ENCODE measurements at regions not wholly inside any gene's neighbourhood (a gene's known extent, or its start where the extent isn't known, plus 50 kb on each side); places are given as distances from the start of the nearest gene placed in this dataset.

GRCh38 chr6:138550346-138550767 lies 51.1 kb upstream of the NHSL1 start:
- H3K36me3 Mint-ChIP-seq = no peaks in the 10 kb centered on the region
- H3K4me1 Mint-ChIP-seq = no peaks in the 10 kb centered on the region
- peaks cover 3% of the 10 kb centered on the region for H3K27me3 Mint-ChIP-seq
- no peak overlapping the region for H3K27ac Mint-ChIP-seq
- H3K4me3 Mint-ChIP-seq = no peak overlapping the region
- H3K9me3 Mint-ChIP-seq = no peaks in the 10 kb centered on the region

DNA sequence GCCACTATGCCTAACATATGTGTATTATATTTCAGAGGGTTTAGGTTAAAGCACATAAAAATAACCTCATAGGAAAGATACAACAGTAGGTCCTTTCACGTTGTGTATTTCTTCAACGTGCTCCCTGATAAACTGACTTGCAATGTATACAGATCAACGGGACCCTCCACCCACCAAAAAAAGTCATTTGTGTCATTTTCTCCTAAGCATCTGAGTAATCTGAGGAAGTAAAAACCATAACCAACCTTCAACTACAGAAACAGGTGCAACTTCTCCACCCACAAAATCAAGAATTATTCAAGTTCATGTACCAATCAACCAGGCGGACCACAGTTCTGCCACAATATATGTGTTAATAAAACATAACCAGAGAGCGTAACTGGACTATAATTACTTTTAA lies 54.9 kb upstream of the NHSL1 start:
- Mint-ChIP-seq H3K27me3 (peaks cover 2% of the 10 kb centered on the region), H3K36me3 (no peaks in the 10 kb centered on the region), H3K9me3 (no peaks in the 10 kb centered on the region), H3K4me1 (no peaks in the 10 kb centered on the region), H3K27ac (no peak overlapping the region), H3K4me3 (no peak overlapping the region)

DNA sequence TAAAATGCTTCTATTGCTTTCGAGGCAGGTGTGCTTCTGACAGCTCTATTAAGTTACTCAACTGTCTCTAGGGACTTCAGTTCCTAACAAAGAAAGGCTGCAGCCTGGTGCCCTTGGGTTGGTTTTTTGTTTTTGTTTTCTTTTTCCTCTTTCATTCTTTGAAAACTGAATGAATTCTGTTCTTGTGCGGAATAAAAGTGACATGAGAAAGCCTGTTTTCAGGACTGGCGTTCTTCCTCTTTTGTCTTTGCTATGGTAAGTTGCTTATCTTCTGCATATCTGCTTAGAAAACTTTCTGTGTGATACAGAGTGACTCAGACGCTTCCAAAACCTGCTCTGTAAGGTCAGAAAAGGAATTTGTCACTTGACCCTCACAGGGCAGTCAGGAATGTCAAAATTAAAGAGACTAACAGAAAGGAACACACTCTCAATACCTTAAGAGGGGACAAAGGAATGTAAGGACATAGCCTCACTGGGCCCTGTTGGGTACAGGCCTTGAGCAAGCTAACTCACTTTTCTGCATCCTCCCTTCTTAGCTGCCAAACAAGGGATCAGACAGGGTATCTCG lies 56.2 kb upstream of the NHSL1 start:
- H3K4me1 Mint-ChIP-seq = no peaks in the 10 kb centered on the region
- no peaks in the 10 kb centered on the region for H3K9me3 Mint-ChIP-seq
- H3K27ac Mint-ChIP-seq = no peak overlapping the region
- no peaks in the 10 kb centered on the region for H3K36me3 Mint-ChIP-seq
- no peak overlapping the region for H3K4me3 Mint-ChIP-seq
- H3K27me3 Mint-ChIP-seq = peaks cover 3% of the 10 kb centered on the region

DNA sequence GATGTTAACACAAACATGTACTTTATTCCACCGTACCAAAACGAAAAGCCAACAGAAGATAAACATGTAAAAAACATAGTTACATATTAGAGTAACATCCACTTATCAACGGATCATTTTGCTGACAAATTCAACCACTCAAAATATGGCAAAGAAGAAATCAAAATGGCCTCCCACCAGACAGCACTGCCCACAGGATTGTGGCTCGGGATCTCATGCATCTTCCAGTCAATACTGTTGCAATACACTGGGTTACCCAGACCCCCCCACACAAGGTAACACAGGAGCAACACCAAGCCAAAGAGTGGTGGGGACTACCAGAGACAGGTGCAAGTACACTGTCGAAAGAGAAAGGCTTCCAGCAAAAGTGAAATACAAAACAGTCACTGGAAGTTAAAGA lies 57.9 kb upstream of the NHSL1 start:
- H3K36me3 Mint-ChIP-seq = no peaks in the 10 kb centered on the region
- no peaks in the 10 kb centered on the region for H3K9me3 Mint-ChIP-seq
- H3K4me1 Mint-ChIP-seq = no peaks in the 10 kb centered on the region
- peaks cover 7% of the 10 kb centered on the region for H3K27me3 Mint-ChIP-seq
- H3K27ac Mint-ChIP-seq = no peak overlapping the region
- no peak overlapping the region for H3K4me3 Mint-ChIP-seq

DNA sequence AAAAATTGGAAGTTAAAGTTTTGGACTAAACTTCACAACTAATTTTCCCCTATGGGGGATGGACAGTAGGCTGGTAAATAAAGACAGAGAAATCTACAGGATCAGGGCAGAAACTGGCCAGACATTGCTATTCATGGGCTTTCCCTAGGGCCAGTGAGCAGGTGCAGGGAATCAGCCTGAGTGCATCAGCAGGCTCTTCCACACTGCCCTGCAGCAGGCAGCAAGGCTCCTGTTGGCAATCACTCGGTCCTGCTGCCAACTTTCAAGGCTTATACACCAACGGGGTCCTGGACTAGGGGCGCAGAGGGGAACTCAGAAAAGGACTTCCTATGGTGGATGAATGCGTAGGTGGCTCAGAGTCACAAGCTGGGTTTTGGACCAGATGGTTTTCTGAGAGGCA lies 59.8 kb upstream of the NHSL1 start:
- Mint-ChIP-seq H3K9me3 (no peaks in the 10 kb centered on the region), H3K4me1 (no peaks in the 10 kb centered on the region), H3K36me3 (no peaks in the 10 kb centered on the region), H3K27me3 (peaks cover 7% of the 10 kb centered on the region), H3K4me3 (no peak overlapping the region), H3K27ac (no peak overlapping the region)

GRCh38 chr6:138560130-138560860 lies 61.0 kb upstream of the NHSL1 start:
- H3K27ac Mint-ChIP-seq = no peak overlapping the region
- H3K27me3 Mint-ChIP-seq = peaks cover 7% of the 10 kb centered on the region
- H3K9me3 Mint-ChIP-seq = no peaks in the 10 kb centered on the region
- H3K36me3 Mint-ChIP-seq = no peaks in the 10 kb centered on the region
- H3K4me1 Mint-ChIP-seq = no peaks in the 10 kb centered on the region
- no peak overlapping the region for H3K4me3 Mint-ChIP-seq

DNA sequence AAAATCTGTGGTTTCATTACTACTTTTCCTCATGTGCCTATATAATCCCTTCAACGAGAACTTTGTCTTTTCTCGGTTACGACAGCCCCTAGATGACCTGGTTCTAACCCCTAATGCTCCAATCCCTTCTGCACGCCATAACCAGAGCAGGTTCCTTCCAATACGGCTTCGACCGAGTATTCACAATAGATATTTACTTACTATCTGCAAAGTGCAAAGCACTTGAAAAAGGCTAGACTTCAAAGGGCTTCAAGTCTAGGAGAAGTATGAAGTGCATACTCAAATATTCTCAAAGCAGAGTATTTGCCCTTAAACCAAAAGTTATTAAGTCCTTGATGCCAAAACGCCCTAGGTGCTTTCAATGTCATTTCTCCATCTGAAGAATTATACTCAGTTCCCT lies 63.4 kb upstream of the NHSL1 start:
- Mint-ChIP-seq H3K36me3 (no peaks in the 10 kb centered on the region), H3K9me3 (no peaks in the 10 kb centered on the region), H3K4me3 (no peak overlapping the region), H3K4me1 (no peaks in the 10 kb centered on the region), H3K27ac (no peak overlapping the region), H3K27me3 (peaks cover 9% of the 10 kb centered on the region)

DNA sequence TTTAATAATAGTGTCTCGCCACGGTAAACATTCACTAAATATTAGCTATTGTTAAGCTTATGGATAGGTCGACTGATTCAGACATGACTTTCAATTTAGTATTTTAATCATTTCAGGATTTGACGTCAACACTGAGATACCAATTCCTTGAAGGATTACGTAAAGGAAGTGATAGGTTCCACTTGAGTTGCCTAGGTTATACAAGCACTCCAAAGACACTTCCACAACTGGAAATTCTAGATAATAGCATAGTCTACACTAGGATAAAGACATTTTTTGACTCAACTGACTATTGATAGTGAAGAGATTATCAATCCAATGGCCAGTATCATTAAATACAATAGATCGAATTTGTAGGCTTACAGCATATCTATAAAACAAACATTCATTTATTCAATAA lies 63.9 kb upstream of the NHSL1 start:
- H3K4me1 Mint-ChIP-seq = no peaks in the 10 kb centered on the region
- H3K27me3 Mint-ChIP-seq = peaks cover 11% of the 10 kb centered on the region
- no peak overlapping the region for H3K27ac Mint-ChIP-seq
- H3K4me3 Mint-ChIP-seq = no peak overlapping the region
- H3K9me3 Mint-ChIP-seq = no peaks in the 10 kb centered on the region
- H3K36me3 Mint-ChIP-seq = no peaks in the 10 kb centered on the region

DNA sequence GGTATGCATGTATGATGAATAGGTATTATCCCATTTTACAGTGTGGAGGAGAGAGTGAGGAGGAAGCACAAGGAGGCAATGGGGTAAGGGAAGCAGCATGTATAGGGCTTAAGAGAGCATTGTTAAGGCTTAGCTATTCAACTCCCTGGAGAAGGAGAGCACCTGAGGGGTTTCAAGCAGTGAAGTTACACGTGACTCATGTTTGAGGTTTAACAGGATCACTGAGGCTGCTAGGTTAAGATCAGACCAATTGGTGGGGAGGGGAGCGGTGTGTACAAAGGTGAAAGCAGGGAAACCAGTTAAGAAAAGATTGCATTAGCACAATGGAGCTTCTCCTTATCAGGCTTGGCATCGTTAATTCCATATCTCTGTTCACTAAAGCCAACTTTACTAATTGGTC lies 64.4 kb upstream of the NHSL1 start:
- H3K27me3 Mint-ChIP-seq = peaks cover 11% of the 10 kb centered on the region
- H3K4me3 Mint-ChIP-seq = no peak overlapping the region
- H3K4me1 Mint-ChIP-seq = no peaks in the 10 kb centered on the region
- no peaks in the 10 kb centered on the region for H3K36me3 Mint-ChIP-seq
- no peak overlapping the region for H3K27ac Mint-ChIP-seq
- no peaks in the 10 kb centered on the region for H3K9me3 Mint-ChIP-seq

DNA sequence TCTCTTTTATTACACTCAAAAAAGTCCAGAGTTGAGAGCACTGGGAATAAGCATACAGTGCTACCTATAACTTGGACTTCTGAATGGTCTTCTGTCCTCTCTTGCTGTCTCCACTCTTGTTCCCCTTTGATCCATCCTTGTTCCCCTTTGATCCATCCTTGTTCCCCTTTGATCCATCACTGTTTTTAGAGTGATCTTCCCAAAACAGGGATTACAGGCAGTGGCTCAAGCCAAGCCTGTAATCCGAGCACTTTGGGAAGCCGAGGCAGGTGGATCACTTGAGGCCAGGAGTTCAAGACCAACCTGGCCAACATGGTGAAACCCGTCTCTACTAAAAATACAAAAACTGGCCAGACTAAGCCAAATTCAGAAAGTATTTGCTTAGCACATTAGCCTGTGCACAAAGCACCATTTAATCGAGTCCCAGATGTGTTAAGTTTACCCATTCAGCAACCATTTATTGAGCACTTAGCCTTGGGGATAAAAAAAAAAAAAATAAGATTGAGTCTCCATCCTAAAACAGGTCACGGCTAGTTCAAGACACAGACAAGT lies 65.0 kb upstream of the NHSL1 start:
- no peak overlapping the region for H3K4me3 Mint-ChIP-seq

DNA sequence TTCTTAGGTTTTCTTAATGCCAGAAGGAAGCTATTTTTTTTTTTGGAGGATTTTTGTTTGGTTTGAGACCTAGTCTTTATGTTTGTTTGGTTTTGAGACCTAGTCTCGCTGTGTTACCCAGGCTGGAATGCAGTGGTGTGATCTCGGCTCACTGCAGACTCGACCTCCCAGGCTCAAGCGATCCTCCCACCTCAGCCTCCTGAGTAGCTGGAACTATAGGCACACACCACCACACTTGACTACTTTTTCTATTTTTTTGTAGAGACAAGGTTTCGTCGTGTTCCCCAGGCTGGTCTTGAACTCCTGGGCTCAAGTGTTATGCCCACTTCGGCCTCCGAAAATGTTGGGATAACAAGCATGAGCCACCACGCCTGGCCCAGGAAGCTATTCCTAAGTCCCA lies 67.8 kb upstream of the NHSL1 start:
- Mint-ChIP-seq H3K9me3 (no peaks in the 10 kb centered on the region), H3K27ac (no peak overlapping the region), H3K27me3 (peaks cover 7% of the 10 kb centered on the region), H3K4me1 (no peaks in the 10 kb centered on the region), H3K36me3 (no peaks in the 10 kb centered on the region), H3K4me3 (no peak overlapping the region)

More for the DNA sequence above, 65.0 kb upstream of the NHSL1 start:
- Mint-ChIP-seq H3K4me1 (no peaks in the 10 kb centered on the region), H3K27me3 (peaks cover 10% of the 10 kb centered on the region), H3K27ac (no peak overlapping the region), H3K9me3 (no peaks in the 10 kb centered on the region), H3K36me3 (no peaks in the 10 kb centered on the region)

GRCh38 chr6:138568997-138569396 lies 69.7 kb upstream of the NHSL1 start:
- H3K36me3 Mint-ChIP-seq = no peaks in the 10 kb centered on the region
- H3K4me3 Mint-ChIP-seq = no peak overlapping the region
- H3K4me1 Mint-ChIP-seq = no peaks in the 10 kb centered on the region
- peaks cover 7% of the 10 kb centered on the region for H3K27me3 Mint-ChIP-seq
- H3K9me3 Mint-ChIP-seq = no peaks in the 10 kb centered on the region
- H3K27ac Mint-ChIP-seq = no peak overlapping the region

DNA sequence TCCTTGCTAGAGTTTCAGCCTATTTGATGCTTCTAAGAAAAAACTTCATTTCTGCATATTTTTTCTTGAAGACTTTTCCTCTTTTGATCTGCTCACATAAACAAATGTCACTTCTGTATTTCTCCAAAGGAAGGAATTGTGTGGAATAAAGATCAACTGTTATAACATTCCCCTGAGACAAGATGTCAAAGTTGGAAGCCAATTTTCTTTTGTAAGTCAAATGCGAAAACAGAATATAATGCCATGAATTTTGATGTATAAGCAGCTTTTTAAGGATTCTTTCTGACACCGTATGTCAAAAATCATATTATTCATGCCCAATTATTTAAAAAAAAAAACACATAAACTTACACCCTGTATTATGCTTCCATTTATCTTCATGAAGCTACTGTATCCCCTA lies 70.3 kb upstream of the NHSL1 start:
- no peaks in the 10 kb centered on the region for H3K36me3 Mint-ChIP-seq
- no peak overlapping the region for H3K4me3 Mint-ChIP-seq
- H3K27me3 Mint-ChIP-seq = peaks cover 7% of the 10 kb centered on the region
- H3K4me1 Mint-ChIP-seq = no peaks in the 10 kb centered on the region
- H3K27ac Mint-ChIP-seq = no peak overlapping the region
- no peaks in the 10 kb centered on the region for H3K9me3 Mint-ChIP-seq

- no peaks in the 10 kb centered on the region for H3K9me3 Mint-ChIP-seq
- no peak overlapping the region for H3K27ac Mint-ChIP-seq
- no peaks in the 10 kb centered on the region for H3K36me3 Mint-ChIP-seq
- no peak overlapping the region for H3K4me3 Mint-ChIP-seq
- no peaks in the 10 kb centered on the region for H3K4me1 Mint-ChIP-seq
- peaks cover 7% of the 10 kb centered on the region for H3K27me3 Mint-ChIP-seq
Observed at GRCh38 chr6:138569970-138570724, 70.9 kb upstream of the NHSL1 start.

- no peaks in the 10 kb centered on the region for H3K9me3 Mint-ChIP-seq
- H3K4me3 Mint-ChIP-seq = no peak overlapping the region
- no peaks in the 10 kb centered on the region for H3K4me1 Mint-ChIP-seq
- H3K27me3 Mint-ChIP-seq = peaks cover 7% of the 10 kb centered on the region
- H3K27ac Mint-ChIP-seq = no peak overlapping the region
- H3K36me3 Mint-ChIP-seq = no peaks in the 10 kb centered on the region
Observed at GRCh38 chr6:138570725-138571029, 71.4 kb upstream of the NHSL1 start.

GRCh38 chr6:138571181-138571580 lies 71.9 kb upstream of the NHSL1 start:
- no peaks in the 10 kb centered on the region for H3K9me3 Mint-ChIP-seq
- H3K36me3 Mint-ChIP-seq = no peaks in the 10 kb centered on the region
- H3K4me1 Mint-ChIP-seq = no peaks in the 10 kb centered on the region
- H3K27ac Mint-ChIP-seq = no peak overlapping the region
- H3K4me3 Mint-ChIP-seq = no peak overlapping the region
- H3K27me3 Mint-ChIP-seq = peaks cover 7% of the 10 kb centered on the region

Data from activated naive CD4-positive, alpha-beta T cell treated with anti-CD3 and anti-CD28 coated beads, Interleukin-2, amount 50 U/mL, for 24 hours (primary cell).